ENCODE measurements at regions not wholly inside any gene's neighbourhood (a gene's known extent, or its start where the extent isn't known, plus 50 kb on each side); places are given as distances from the start of the nearest gene placed in this dataset.

GRCh38 chr18:68532328-68532885 is 182.5 kb downstream of the TMX3 start:
- no peaks in the 10 kb centered on the region for H3K4me1 ChIP-seq (ENCODE audit: insufficient read depth, low read length, poor library complexity, severe bottlenecking)
- H3K9me2 ChIP-seq (replicated peaks; ENCODE audit: low read depth, low read length) = no peaks in the 10 kb centered on the region
- H3K4me2 ChIP-seq (ENCODE audit: low read depth, low read length, poor library complexity, severe bottlenecking) = no peak overlapping the region
- no peaks in the 10 kb centered on the region for H3K9me3 ChIP-seq (ENCODE audit: insufficient read depth, low read depth, low read length)
- H3K27me3 ChIP-seq (ENCODE audit: insufficient read depth, low read length, poor library complexity, severe bottlenecking) = no peaks in the 10 kb centered on the region
- no peaks in the 10 kb centered on the region for H4K20me1 ChIP-seq (ENCODE audit: insufficient read depth, low read length, poor library complexity, severe bottlenecking)
- H3F3A ChIP-seq (ENCODE audit: low read depth) = no peaks in the 10 kb centered on the region
- H3K36me3 ChIP-seq (ENCODE audit: insufficient read depth, low read length) = no peaks in the 10 kb centered on the region
- TF ChIP-seq EZH2phosphoT487 (IDR thresholded peaks at IDR 0.05; ENCODE audit: borderline replicate concordance) = no peak
- no peak for TF ChIP-seq CTCF (conservative IDR thresholded peaks at IDR 0.05; ENCODE audit: low read length)
- no peak overlapping the region for H2AFZ ChIP-seq (ENCODE audit: low read length)
- H3K79me2 ChIP-seq (ENCODE audit: insufficient read depth, low read length) = no peaks in the 10 kb centered on the region
- H3K4me3 ChIP-seq (ENCODE audit: low read length, poor library complexity, severe bottlenecking) = no peak overlapping the region
- no peak overlapping the region for H3K9ac ChIP-seq (ENCODE audit: low read depth, low read length, poor library complexity, severe bottlenecking)

GRCh38 chr18:68525091-68525490 is 189.8 kb downstream of the TMX3 start:
- peaks cover 7% of the 10 kb centered on the region for H3K4me1 ChIP-seq (ENCODE audit: insufficient read depth, low read length, poor library complexity, severe bottlenecking)
- H4K20me1 ChIP-seq (ENCODE audit: insufficient read depth, low read length, poor library complexity, severe bottlenecking) = no peaks in the 10 kb centered on the region

DNA sequence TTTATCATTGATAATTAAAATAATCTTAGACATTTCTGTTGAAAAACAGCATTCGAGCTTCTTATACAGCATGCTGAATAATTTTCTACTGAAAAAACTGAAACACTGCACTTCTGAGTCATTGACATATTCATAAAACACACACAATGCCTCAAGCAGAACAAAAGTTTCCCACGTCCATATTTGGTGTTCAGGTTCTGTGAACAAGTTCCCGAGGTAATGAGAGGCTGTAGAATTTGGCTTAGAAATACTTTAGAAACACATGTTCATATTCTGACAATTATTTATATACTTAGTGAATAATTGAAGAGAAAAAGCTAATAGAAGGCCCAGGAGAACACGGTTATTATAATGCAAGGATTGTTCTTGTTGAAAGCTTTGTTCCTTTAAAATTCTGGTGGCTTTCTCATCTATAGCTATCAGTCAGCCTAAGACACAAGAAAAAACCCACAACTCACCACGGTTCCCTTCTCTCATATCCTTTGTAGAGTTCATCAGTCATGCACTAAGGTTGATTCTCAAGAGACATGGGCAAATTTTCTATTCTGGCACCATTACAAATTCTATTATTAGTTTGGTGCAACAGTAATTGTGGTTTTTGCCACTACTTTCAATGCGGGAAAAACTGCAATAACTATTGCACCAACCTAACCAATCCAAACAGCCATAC is 194.4 kb downstream of the TMX3 start:
- H3K9me2 ChIP-seq (replicated peaks; ENCODE audit: low read depth, low read length) = no peaks in the 10 kb centered on the region

More at GRCh38 chr18:68525091-68525490, 189.8 kb downstream of the TMX3 start:
- no peak overlapping the region for H3K9ac ChIP-seq (ENCODE audit: low read depth, low read length, poor library complexity, severe bottlenecking)
- no peaks in the 10 kb centered on the region for H3K36me3 ChIP-seq (ENCODE audit: insufficient read depth, low read length)
- no peak for TF ChIP-seq CTCF (conservative IDR thresholded peaks at IDR 0.05; ENCODE audit: low read length)
- TF ChIP-seq EZH2phosphoT487 (IDR thresholded peaks at IDR 0.05; ENCODE audit: borderline replicate concordance) = no peak
- H3K4me3 ChIP-seq (ENCODE audit: low read length, poor library complexity, severe bottlenecking) = no peak overlapping the region
- H3K27me3 ChIP-seq (ENCODE audit: insufficient read depth, low read length, poor library complexity, severe bottlenecking) = no peaks in the 10 kb centered on the region
- no peaks in the 10 kb centered on the region for H3K9me3 ChIP-seq (ENCODE audit: insufficient read depth, low read depth, low read length)
- no peak overlapping the region for H2AFZ ChIP-seq (ENCODE audit: low read length)
- no peaks in the 10 kb centered on the region for H3F3A ChIP-seq (ENCODE audit: low read depth)
- H3K9me2 ChIP-seq (replicated peaks; ENCODE audit: low read depth, low read length) = no peaks in the 10 kb centered on the region
- no peak overlapping the region for H3K4me2 ChIP-seq (ENCODE audit: low read depth, low read length, poor library complexity, severe bottlenecking)
- H3K79me2 ChIP-seq (ENCODE audit: insufficient read depth, low read length) = no peaks in the 10 kb centered on the region

More for the DNA sequence above, 194.4 kb downstream of the TMX3 start:
- Histone ChIP-seq H3K27me3 (ENCODE audit: insufficient read depth, low read length, poor library complexity, severe bottlenecking) (no peaks in the 10 kb centered on the region), H3K79me2 (ENCODE audit: insufficient read depth, low read length) (no peaks in the 10 kb centered on the region), H2AFZ (ENCODE audit: low read length) (0 out of 2 replicates have a peak overlapping the region, but pooled peaks have one; percentile 7), H3K4me2 (ENCODE audit: low read depth, low read length, poor library complexity, severe bottlenecking) (no peak overlapping the region), H3K9me3 (ENCODE audit: insufficient read depth, low read depth, low read length) (no peaks in the 10 kb centered on the region), H3K36me3 (ENCODE audit: insufficient read depth, low read length) (no peaks in the 10 kb centered on the region), H3K9ac (ENCODE audit: low read depth, low read length, poor library complexity, severe bottlenecking) (no peak overlapping the region), H3K4me3 (ENCODE audit: low read length, poor library complexity, severe bottlenecking) (no peak overlapping the region), H3F3A (ENCODE audit: low read depth) (no peaks in the 10 kb centered on the region), H3K4me1 (ENCODE audit: insufficient read depth, low read length, poor library complexity, severe bottlenecking) (peaks cover 7% of the 10 kb centered on the region), H4K20me1 (ENCODE audit: insufficient read depth, low read length, poor library complexity, severe bottlenecking) (no peaks in the 10 kb centered on the region)
- TF ChIP-seq CTCF (conservative IDR thresholded peaks at IDR 0.05; ENCODE audit: low read length) (no peak), EZH2phosphoT487 (IDR thresholded peaks at IDR 0.05; ENCODE audit: borderline replicate concordance) (no peak)
